ENCODE measurements at regions not wholly inside any gene's neighbourhood (a gene's known extent, or its start where the extent isn't known, plus 50 kb on each side); places are given as distances from the start of the nearest gene placed in this dataset.

DNA sequence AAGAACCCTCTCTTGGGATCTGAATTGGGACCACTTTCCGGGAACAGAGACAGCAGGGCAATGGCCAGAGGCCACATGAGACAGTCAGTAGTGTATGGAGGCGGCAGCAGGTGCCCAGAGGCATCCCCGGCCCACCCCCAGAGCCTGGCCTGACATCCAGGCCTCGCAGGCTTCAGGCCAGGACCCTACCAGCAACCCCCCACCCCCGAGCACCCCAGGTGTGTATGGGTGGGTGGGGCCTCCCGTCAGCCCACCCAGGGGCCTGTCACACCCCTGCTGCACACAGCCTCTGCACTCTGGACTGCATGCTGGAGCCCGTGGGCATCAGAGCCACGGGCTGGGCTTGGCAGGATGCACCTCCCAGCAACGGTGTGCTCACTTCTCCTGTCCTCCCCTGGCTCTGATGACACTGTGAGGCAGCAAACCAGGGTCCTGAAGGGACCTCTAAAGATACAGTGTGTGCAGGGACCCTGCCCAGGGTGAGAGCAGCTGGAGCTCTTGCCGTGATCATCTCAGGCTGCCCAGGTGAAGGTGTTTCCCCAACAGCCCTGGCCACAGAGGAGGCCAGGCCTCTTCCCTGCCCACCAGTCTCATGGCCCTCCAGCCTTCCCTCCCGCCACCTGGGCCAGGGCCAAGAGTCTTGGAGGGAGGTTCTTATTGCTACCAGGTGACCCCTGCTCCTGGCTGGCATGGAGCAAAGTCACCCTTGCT is 88.8 kb upstream of the SEPTIN5 start:
- no peak for TF ChIP-seq CTCF (conservative IDR thresholded peaks at IDR 0.05; ENCODE audit: low read length)
- no peak for TF ChIP-seq EZH2phosphoT487 (IDR thresholded peaks at IDR 0.05; ENCODE audit: borderline replicate concordance, low read depth, low read length)

Measured in OCI-LY7 (cell line).